K562 (cell line): ENCODE measurements at regions not wholly inside any gene's neighbourhood (a gene's known extent, or its start where the extent isn't known, plus 50 kb on each side); places are given as distances from the start of the nearest gene placed in this dataset.

Experiments used
- ARID1B ChIP-seq: fragments of 450-650 bp; IDR thresholded peaks from 2 replicates; pipeline ENCODE4 v1.6.1; 2016; ENCODE audit warnings: antibody characterized with exemption, mild to moderate bottlenecking, inconsistent platforms
- BHLHE40 ChIP-seq: IDR thresholded peaks from 2 replicates; pipeline ENCODE4 v1.6.1; 2011; ENCODE audit warnings: low read length, improper control_type of control experiment
- CTBP1 ChIP-seq: fragments of 450-650 bp; IDR thresholded peaks from 2 replicates; pipeline ENCODE4 v1.6.1; 2016; ENCODE audit warnings: borderline replicate concordance
- DPF2 ChIP-seq: fragments of 450-650 bp; IDR thresholded peaks from 2 replicates; pipeline ENCODE4 v1.6.1; 2016
- E2F3 ChIP-seq: fragments of 250-450 bp; sonication (Bioruptor Pico); IDR thresholded peaks from 2 replicates; pipeline ENCODE4 v1.4.0; 2020; ENCODE audit warnings: mild to moderate bottlenecking
- FOXK2 ChIP-seq, 2 experiments: fragments of 450-650 bp; IDR thresholded peaks in 1 of 2; conservative IDR thresholded peaks in 1 of 2; 2 replicates each; pipeline ENCODE4 v1.6.1; 2016; ENCODE audit warnings: low read depth in 2 of 2, mild to moderate bottlenecking in 1 of 2
- GABPA ChIP-seq: fragments of 200-800 bp; sonication (Bioruptor generic); conservative IDR thresholded peaks from 2 replicates; pipeline ENCODE4 v1.6.1; 2016; ENCODE audit warnings: low read depth, missing genetic modification characterization, missing compliant biosample characterization
- GATAD2B ChIP-seq: fragments of 450-650 bp; IDR thresholded peaks from 2 replicates; pipeline ENCODE4 v1.6.1; 2017; ENCODE audit warnings: mild to moderate bottlenecking, borderline replicate concordance
- LEF1 ChIP-seq: fragments of 450-650 bp; IDR thresholded peaks from 2 replicates; pipeline ENCODE4 v1.6.1; 2016; ENCODE audit warnings: mild to moderate bottlenecking
- MIER1 ChIP-seq: fragments of 450-650 bp; IDR thresholded peaks from 2 replicates; pipeline ENCODE4 v1.6.1; 2016; ENCODE audit warnings: antibody characterized with exemption, mild to moderate bottlenecking, low read depth
- MNT ChIP-seq, 2 experiments: fragments of 450-650 bp; conservative IDR thresholded peaks; 2 replicates each; pipeline ENCODE4 v1.6.1; 2017; ENCODE audit warnings: mild to moderate bottlenecking in 2 of 2, moderate library complexity in 2 of 2
- NCOR1 ChIP-seq: fragments of 450-650 bp; IDR thresholded peaks from 2 replicates; pipeline ENCODE4 v1.6.1; 2016; ENCODE audit warnings: mild to moderate bottlenecking, moderate library complexity
- NFIC ChIP-seq: fragments of 450-650 bp; IDR thresholded peaks from 2 replicates; pipeline ENCODE4 v1.6.1; 2017; ENCODE audit warnings: mild to moderate bottlenecking, inconsistent platforms
- NR2C2 ChIP-seq, 2 experiments: fragments of 200-800 bp in 1 of 2; sonication (Bioruptor generic) in 1 of 2; sonication (generic) in 1 of 2; formaldehyde crosslinking in 1 of 2; IDR thresholded peaks; 2 replicates each; pipeline versions ENCODE4 v1.6.1 to v1.8.0; 2016 to 2022; ENCODE audit warnings: mild to moderate bottlenecking in 1 of 2, missing compliant biosample characterization in 1 of 2, missing genetic modification characterization in 1 of 2, missing genetic modification reagents in 1 of 2
- NRF1 ChIP-seq, 2 experiments: fragments of 450-650 bp; IDR thresholded peaks in 1 of 2; conservative IDR thresholded peaks in 1 of 2; 2 replicates each; pipeline ENCODE4 v1.6.1; 2014; ENCODE audit warnings: mild to moderate bottlenecking in 2 of 2
- POLR3G ChIP-seq: IDR thresholded peaks from 2 replicates; pipeline ENCODE4 v1.6.1; 2011; ENCODE audit not compliant: insufficient read length, insufficient replicate concordance; ENCODE audit errors: extremely low read depth
- SMC3 ChIP-seq: conservative IDR thresholded peaks from 2 replicates; pipeline ENCODE4 v1.6.1; 2011; ENCODE audit warnings: low read depth, low read length, improper control_type of control experiment; ENCODE audit not compliant: insufficient read depth
- SOX6 ChIP-seq: fragments of 450-650 bp; IDR thresholded peaks from 2 replicates; pipeline ENCODE4 v1.6.1; 2014; ENCODE audit warnings: mild to moderate bottlenecking
- SREBF2 ChIP-seq: sonication (generic); formaldehyde crosslinking; IDR thresholded peaks from 2 replicates; pipeline ENCODE4 v1.4.0; 2020; ENCODE audit warnings: mild to moderate bottlenecking, missing genetic modification reagents
- STAT5A ChIP-seq: IDR thresholded peaks from 2 replicates; pipeline ENCODE4 v1.6.1; 2012; ENCODE audit warnings: low read length, inconsistent platforms, borderline replicate concordance
- ZMIZ1 ChIP-seq, 2 experiments: fragments of 150-350 bp in 1 of 2; IDR thresholded peaks; 2 replicates each; pipeline ENCODE4 v1.6.1; 2012 to 2016; ENCODE audit warnings: low read depth in 2 of 2, low read length in 2 of 2, mild to moderate bottlenecking in 1 of 2, moderate library complexity in 1 of 2
- ZNF511 ChIP-seq: sonication (generic); formaldehyde crosslinking; IDR thresholded peaks from 2 replicates; pipeline ENCODE4 v1.8.0; 2022; ENCODE audit warnings: mild to moderate bottlenecking, missing genetic modification reagents
- ZNF695 ChIP-seq: fragments of 450-650 bp; formaldehyde crosslinking; IDR thresholded peaks from 2 replicates; pipeline ENCODE4 v1.4.0; 2020; ENCODE audit warnings: mild to moderate bottlenecking, moderate library complexity

- TF ChIP-seq MNT (conservative IDR thresholded peaks at IDR 0.05) (peak in 1 of 2 experiments; percentile 53; a peak in 2 of 4 replicates), SREBF2 (CRISPR knock-in tag) (no peak), DPF2 (peak; percentile 67; the same call in 1 of the 2 replicates), NRF1 (conservative IDR thresholded peaks at IDR 0.05 in 1 of 2, IDR thresholded peaks at IDR 0.05 in 1 of 2) (no peak), GABPA (tag) (peak; percentile 21; the same call in 1 of the 2 replicates), NCOR1 (peak; percentile 73), ARID1B (peak; percentile 88), CTBP1 (peak; percentile 58; the same call in 1 of the 2 replicates), LEF1 (peak; percentile 57; the same call in 1 of the 2 replicates), NR2C2 (CRISPR knock-in tag; IDR thresholded peaks at IDR 0.05) (no peak), NR2C2 (tag; IDR thresholded peaks at IDR 0.05) (peak; percentile 75; the same call in 1 of the 2 replicates), E2F3 (no peak), ZNF511 (no peak), STAT5A (peak; percentile 33; the same call in 1 of the 2 replicates), FOXK2 (conservative IDR thresholded peaks at IDR 0.05 in 1 of 2, IDR thresholded peaks at IDR 0.05 in 1 of 2; ENCODE audit: low read depth in 2 of 2) (peak; percentile 38 to 64; a peak in 3 of 4 replicates), ZMIZ1 (IDR thresholded peaks at IDR 0.05; ENCODE audit: low read depth in 2 of 2, low read length in 2 of 2) (peak in 1 of 2 experiments; percentile 55; a peak in 1 of 4 replicates), POLR3G (no peak), NFIC (no peak), GATAD2B (peak; percentile 56; the same call in 1 of the 2 replicates), ZNF695 (no peak), MIER1 (no peak), SOX6 (peak; percentile 77), SMC3 (0 out of 2 replicates have a peak, but pooled peaks have one; percentile 22), BHLHE40 (peak; percentile 13; the same call in 1 of the 2 replicates)
Measured at GRCh38 chr16:79897453-79898146, 297.1 kb upstream of the MAF start (continued).
